HCT116 (cell line): ENCODE measurements at regions not wholly inside any gene's neighbourhood (a gene's known extent, or its start where the extent isn't known, plus 50 kb on each side); places are given as distances from the start of the nearest gene placed in this dataset.

Experiments used
- ATAC-seq: fragments of 200-7000 bp; cut with Tn5 transposase; 2 replicates; pipeline ENCODE4 v1.9.1; 2020; ENCODE audit warnings: mild to moderate bottlenecking, moderate library complexity
- BruUV-seq: library from RNA; stranded (reverse); fragments of 400-500 nt; replicated peaks from 2 replicates; lab custom pipeline; 2021; lab: Mats Ljungman, UMichigan
- CTCF ChIA-PET: fragments of 300-600 bp; sonication (Branson Sonifier 250); formaldehyde crosslinking; loops from one replicate; lab custom pipeline; 2021; ENCODE audit warnings: antibody characterized with exemption; lab: Charles Lee
- POLR2A ChIA-PET: fragments of 300-600, 350-600 bp; sonication (Branson Sonifier 250); formaldehyde crosslinking; loops from one replicate; lab custom pipeline; 2021; ENCODE audit warnings: antibody characterized with exemption; lab: Charles Lee
- RAD21 ChIA-PET, 2 experiments: fragments of 300-600 bp; sonication (Branson Sonifier 250); formaldehyde crosslinking; loops; one replicate each; lab custom pipeline; 2023; ENCODE audit warnings: low total read pairs in 2 of 2; ENCODE audit not compliant: uncharacterized antibody in 2 of 2, unreplicated experiment in 2 of 2, low non-redundant PET in 1 of 2; lab: Charles Lee
- DNase-seq: peaks from one replicate; pipeline ENCODE4 v3.0.0-alpha.2; 2010; ENCODE audit warnings: low read depth, low spot score
- H2AFZ ChIP-seq: fragments of 200-600 bp; shearing (Covaris generic), sonication (generic); 2 replicates; pipeline ENCODE4 v1.6.1; 2017; ENCODE audit warnings: low read depth, mixed run types, mixed read lengths, antibody characterized with exemption, low read length; ENCODE audit not compliant: poor library complexity, severe bottlenecking
- H3K27ac ChIP-seq: 2 replicates; pipeline ENCODE4 v1.5.1; 2012; ENCODE audit warnings: low read depth, low read length
- H3K27me3 ChIP-seq: fragments of 200-600 bp; sonication (generic); 2 replicates; pipeline ENCODE4 v1.6.1; 2016; ENCODE audit warnings: mixed run types, low read length, mixed read lengths; ENCODE audit not compliant: insufficient read depth
- H3K36me3 ChIP-seq, 2 experiments: fragments of 200-500 bp in 1 of 2; fragments of 200-600 bp in 1 of 2; sonication (Bioruptor generic) in 1 of 2; sonication (generic) in 1 of 2; 2 replicates each; pipeline versions ENCODE4 v1.5.1 to v1.6.1; 2014 to 2016; ENCODE audit warnings: low read length in 2 of 2, inconsistent platforms in 1 of 2, mixed read lengths in 1 of 2, mixed run types in 1 of 2; ENCODE audit not compliant: insufficient read depth in 2 of 2, control insufficient read depth in 1 of 2
- H3K4me1 ChIP-seq, 2 experiments: fragments of 200-600 bp in 1 of 2; sonication (generic) in 1 of 2; 2 replicates each; pipeline versions ENCODE4 v1.5.1 to v1.6.1; 2012 to 2017; ENCODE audit warnings: low read length in 2 of 2, inconsistent platforms in 1 of 2, mild to moderate bottlenecking in 1 of 2, mixed read lengths in 1 of 2, mixed run types in 1 of 2, moderate library complexity in 1 of 2; ENCODE audit not compliant: insufficient read depth in 2 of 2, control insufficient read depth in 1 of 2
- H3K4me2 ChIP-seq: fragments of 200-600 bp; sonication (generic); 2 replicates; pipeline ENCODE4 v1.6.1; 2017; ENCODE audit warnings: mixed run types, low read length, mixed read lengths
- H3K4me3 ChIP-seq, 2 experiments: fragments of 200-600 bp in 1 of 2; sonication (generic) in 1 of 2; replicated peaks in 1 of 2; 2 replicates each; pipeline ENCODE4 v1.5.1; 2011 to 2016; ENCODE audit warnings: low read length in 2 of 2, control low read depth in 1 of 2, low read depth in 1 of 2, mild to moderate bottlenecking in 1 of 2, mixed read lengths in 1 of 2, mixed run types in 1 of 2
- H3K79me2 ChIP-seq: fragments of 200-600 bp; sonication (generic); 2 replicates; pipeline ENCODE4 v1.6.1; 2017; ENCODE audit warnings: mild to moderate bottlenecking, mixed run types, low read length, moderate library complexity, mixed read lengths; ENCODE audit not compliant: insufficient read depth
- H3K9ac ChIP-seq: fragments of 200-600 bp; sonication (generic); 2 replicates; pipeline ENCODE4 v1.6.1; 2016; ENCODE audit warnings: low read length, mixed read lengths
- H3K9me2 ChIP-seq: fragments of 200-600 bp; sonication (generic), shearing (Covaris generic); 2 replicates; pipeline ENCODE4 v1.6.1; 2017; ENCODE audit warnings: mixed run types, mild to moderate bottlenecking, moderate library complexity; ENCODE audit not compliant: insufficient read depth
- H3K9me3 ChIP-seq, 2 experiments: fragments of 200-500 bp in 1 of 2; fragments of 200-600 bp in 1 of 2; sonication (Bioruptor generic) in 1 of 2; sonication (generic) in 1 of 2; 2 replicates each; pipeline ENCODE4 v1.6.1; 2014 to 2017; ENCODE audit warnings: low read length in 2 of 2, mixed read lengths in 2 of 2, inconsistent platforms in 1 of 2, low read depth in 1 of 2, mild to moderate bottlenecking in 1 of 2, mixed run types in 1 of 2, moderate library complexity in 1 of 2; ENCODE audit not compliant: control insufficient read depth in 1 of 2, insufficient read depth in 1 of 2
- H4K20me1 ChIP-seq: fragments of 200-600 bp; sonication (generic), shearing (Covaris generic); 2 replicates; pipeline ENCODE4 v1.6.1; 2017; ENCODE audit warnings: mixed run types, mild to moderate bottlenecking, moderate library complexity; ENCODE audit not compliant: insufficient read depth
- CBX3 ChIP-seq: IDR thresholded peaks from 2 replicates; pipeline ENCODE4 v1.6.1; 2012; ENCODE audit warnings: low read depth
- CTCF ChIP-seq, 3 experiments: fragments of 200-600 bp in 1 of 3; sonication (generic) in 1 of 3; IDR thresholded peaks in 2 of 3; conservative IDR thresholded peaks in 1 of 3; 2 replicates each; pipeline ENCODE4 v1.5.1; 2012 to 2017; ENCODE audit warnings: low read depth in 2 of 3, low read length in 2 of 3, antibody characterized with exemption in 1 of 3, borderline replicate concordance in 1 of 3, control low read depth in 1 of 3, mild to moderate bottlenecking in 1 of 3, mixed read lengths in 1 of 3, mixed run types in 1 of 3, moderate library complexity in 1 of 3; ENCODE audit not compliant: insufficient read depth in 1 of 3
- EGR1 ChIP-seq: IDR thresholded peaks from 2 replicates; pipeline ENCODE4 v1.6.1; 2012; ENCODE audit warnings: low read depth
- EZH2phosphoT487 ChIP-seq: fragments of 200-600 bp; IDR thresholded peaks from 2 replicates; pipeline ENCODE4 v1.6.1; 2018; ENCODE audit warnings: antibody characterized with exemption, borderline replicate concordance
- FOSL1 ChIP-seq: IDR thresholded peaks from 2 replicates; pipeline ENCODE4 v1.6.1; 2012; ENCODE audit warnings: low read depth
- MAX ChIP-seq: IDR thresholded peaks from 2 replicates; pipeline ENCODE4 v1.6.1; 2012
- POLR2A ChIP-seq: IDR thresholded peaks from 2 replicates; pipeline ENCODE4 v1.7.0; 2011; ENCODE audit warnings: borderline replicate concordance; ENCODE audit not compliant: insufficient read depth, insufficient read length; ENCODE audit errors: extremely low read depth
- RAD21 ChIP-seq: IDR thresholded peaks from 2 replicates; pipeline ENCODE4 v1.6.1; 2012; ENCODE audit warnings: low read depth, mild to moderate bottlenecking
- SIN3A ChIP-seq: IDR thresholded peaks from 2 replicates; pipeline ENCODE4 v1.6.1; 2012; ENCODE audit warnings: low read depth
- SRF ChIP-seq: IDR thresholded peaks from 2 replicates; pipeline ENCODE4 v1.6.1; 2012; ENCODE audit warnings: low read depth
- TCF7L2 ChIP-seq: IDR thresholded peaks from 2 replicates; pipeline ENCODE4 v1.7.0; 2011; ENCODE audit warnings: borderline replicate concordance, inconsistent platforms; ENCODE audit not compliant: insufficient read depth, insufficient read length; ENCODE audit errors: extremely low read depth
- ZBTB33 ChIP-seq: IDR thresholded peaks from 2 replicates; pipeline ENCODE4 v1.6.1; 2011; ENCODE audit warnings: mild to moderate bottlenecking, low read length, moderate library complexity; ENCODE audit not compliant: insufficient replicate concordance; ENCODE audit errors: extremely low read depth
- ZFX ChIP-seq: fragments of 450-650 bp; IDR thresholded peaks from 2 replicates; pipeline ENCODE4 v1.6.1; 2017
- ZNF274 ChIP-seq: fragments of 200-500 bp; sonication (Bioruptor generic); IDR thresholded peaks from 2 replicates; pipeline ENCODE4 v1.6.1; 2014; ENCODE audit warnings: mild to moderate bottlenecking, low read depth, low read length, inconsistent platforms
- intact Hi-C: fragments of 100-400 bp; cut with micrococcal nuclease; formaldehyde crosslinking; loops from 2 replicates; pipeline ENCODE4 v1.10.0; 2022
- TF ChIP-seq, protein P1 (sequence below): IDR thresholded peaks from 2 replicates; pipeline ENCODE4 v1.6.1; 2012
- TF ChIP-seq, protein P2 (sequence below): IDR thresholded peaks from 2 replicates; pipeline ENCODE4 v1.6.1; 2012; ENCODE audit warnings: low read depth

DNA sequence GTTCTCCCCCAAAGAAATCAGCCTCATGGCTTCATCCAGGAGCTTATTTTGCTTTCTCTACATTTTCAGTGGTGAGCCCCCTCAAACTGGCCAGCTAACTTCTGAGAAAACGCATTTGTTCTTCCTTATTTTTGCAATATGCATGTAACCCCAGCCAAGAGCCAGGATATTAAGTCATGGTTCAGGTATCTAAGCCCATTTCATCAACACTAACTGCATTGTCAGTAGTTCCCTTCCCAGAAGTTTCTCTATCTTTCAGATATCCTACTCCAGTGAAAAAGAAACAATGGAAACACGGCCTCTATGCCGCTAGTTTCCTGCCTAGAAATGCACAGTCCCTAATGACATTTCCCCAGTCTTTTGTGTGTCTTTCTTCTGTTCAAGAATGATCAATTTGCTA, 102.8 kb upstream of the RASSF8 start:
- H3K9ac ChIP-seq = no peak overlapping the region
- no peaks in the 10 kb centered on the region for H3K9me3 ChIP-seq
- no peak overlapping the region for H3K4me3 ChIP-seq
- TF ChIP-seq SRF (no peak), TCF7L2 (no peak), MAX (no peak), CBX3 (no peak), ZNF274 (no peak), RAD21 (no peak), EGR1 (no peak), EZH2phosphoT487 (no peak), CTCF (IDR thresholded peaks at IDR 0.05 in 2 of 3, conservative IDR thresholded peaks at IDR 0.05 in 1 of 3; ENCODE audit: borderline replicate concordance in 1 of 3, insufficient read depth in 1 of 3, low read depth in 2 of 3, low read length in 2 of 3) (no peak), ZBTB33 (no peak), POLR2A (no peak), SIN3A (no peak), FOSL1 (no peak), ZFX (no peak)
- TF ChIP-seq, protein P1, sequence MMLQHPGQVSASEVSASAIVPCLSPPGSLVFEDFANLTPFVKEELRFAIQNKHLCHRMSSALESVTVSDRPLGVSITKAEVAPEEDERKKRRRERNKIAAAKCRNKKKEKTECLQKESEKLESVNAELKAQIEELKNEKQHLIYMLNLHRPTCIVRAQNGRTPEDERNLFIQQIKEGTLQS = no peak
- TF ChIP-seq, protein P2, sequence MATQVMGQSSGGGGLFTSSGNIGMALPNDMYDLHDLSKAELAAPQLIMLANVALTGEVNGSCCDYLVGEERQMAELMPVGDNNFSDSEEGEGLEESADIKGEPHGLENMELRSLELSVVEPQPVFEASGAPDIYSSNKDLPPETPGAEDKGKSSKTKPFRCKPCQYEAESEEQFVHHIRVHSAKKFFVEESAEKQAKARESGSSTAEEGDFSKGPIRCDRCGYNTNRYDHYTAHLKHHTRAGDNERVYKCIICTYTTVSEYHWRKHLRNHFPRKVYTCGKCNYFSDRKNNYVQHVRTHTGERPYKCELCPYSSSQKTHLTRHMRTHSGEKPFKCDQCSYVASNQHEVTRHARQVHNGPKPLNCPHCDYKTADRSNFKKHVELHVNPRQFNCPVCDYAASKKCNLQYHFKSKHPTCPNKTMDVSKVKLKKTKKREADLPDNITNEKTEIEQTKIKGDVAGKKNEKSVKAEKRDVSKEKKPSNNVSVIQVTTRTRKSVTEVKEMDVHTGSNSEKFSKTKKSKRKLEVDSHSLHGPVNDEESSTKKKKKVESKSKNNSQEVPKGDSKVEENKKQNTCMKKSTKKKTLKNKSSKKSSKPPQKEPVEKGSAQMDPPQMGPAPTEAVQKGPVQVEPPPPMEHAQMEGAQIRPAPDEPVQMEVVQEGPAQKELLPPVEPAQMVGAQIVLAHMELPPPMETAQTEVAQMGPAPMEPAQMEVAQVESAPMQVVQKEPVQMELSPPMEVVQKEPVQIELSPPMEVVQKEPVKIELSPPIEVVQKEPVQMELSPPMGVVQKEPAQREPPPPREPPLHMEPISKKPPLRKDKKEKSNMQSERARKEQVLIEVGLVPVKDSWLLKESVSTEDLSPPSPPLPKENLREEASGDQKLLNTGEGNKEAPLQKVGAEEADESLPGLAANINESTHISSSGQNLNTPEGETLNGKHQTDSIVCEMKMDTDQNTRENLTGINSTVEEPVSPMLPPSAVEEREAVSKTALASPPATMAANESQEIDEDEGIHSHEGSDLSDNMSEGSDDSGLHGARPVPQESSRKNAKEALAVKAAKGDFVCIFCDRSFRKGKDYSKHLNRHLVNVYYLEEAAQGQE = no peak
- intact Hi-C loops = no loop called here
- no peak overlapping the region for H3K27ac ChIP-seq
- BruUV-seq = no TSS peak
- no peak for DNase-seq
- H3K79me2 ChIP-seq = no peaks in the 10 kb centered on the region
- ChIA-PET RAD21 (no interaction called here), POLR2A (no interaction called here), CTCF (no interaction called here)
- ATAC-seq = no peak
- no peaks in the 10 kb centered on the region for H3K36me3 ChIP-seq
- no peaks in the 10 kb centered on the region for H3K4me1 ChIP-seq
- H2AFZ ChIP-seq = no peak overlapping the region
- no peaks in the 10 kb centered on the region for H3K27me3 ChIP-seq
- H3K9me2 ChIP-seq = no peaks in the 10 kb centered on the region
- H4K20me1 ChIP-seq = no peaks in the 10 kb centered on the region
- H3K4me2 ChIP-seq = no peak overlapping the region
